ENCODE measurements at regions not wholly inside any gene's neighbourhood (a gene's known extent, or its start where the extent isn't known, plus 50 kb on each side); places are given as distances from the start of the nearest gene placed in this dataset.
"Not testable (repeated sequence)": the region's sequence is repeated elsewhere in the genome, so short reads cannot be mapped to it uniquely, and the experiment has no call there.

- not testable (repeated sequence) for TF ChIP-seq CTCF (optimal IDR thresholded peaks at IDR 0.05 in 1 of 3, IDR thresholded peaks at IDR 0.05 in 1 of 3, conservative IDR thresholded peaks at IDR 0.05 in 1 of 3; ENCODE audit: extremely low read depth in 1 of 3, insufficient read depth in 2 of 3, low read length in 3 of 3); EZH2 (IDR thresholded peaks at IDR 0.05; ENCODE audit: low read length)
Observed at GRCh38 chr9:67112148-67112547, 119.8 kb upstream of the SPATA31A3 start.
